SK-N-SH treated with all-trans-retinoic acid at 6 μM for 48 hours (cell line): ENCODE measurements at regions not wholly inside any gene's neighbourhood (a gene's known extent, or its start where the extent isn't known, plus 50 kb on each side); places are given as distances from the start of the nearest gene placed in this dataset.
A peak's percentile ranks its signal among the peaks of the same experiment; 100 is the strongest.

ENCODE experiments used
- ATAC-seq: fragments of 200-7000 bp; cut with Tn5 transposase; 3 replicates; pipeline ENCODE4 v1.9.1; 2020; ENCODE audit warnings: mild to moderate bottlenecking, moderate library complexity
- ARNTL ChIP-seq: fragments of 450-650 bp; formaldehyde crosslinking; IDR thresholded peaks from 2 replicates; pipeline ENCODE4 v1.5.0; 2020; ENCODE audit warnings: low read depth, mild to moderate bottlenecking, moderate library complexity, borderline replicate concordance
- BACH2 ChIP-seq: fragments of 250-450 bp; sonication (Bioruptor Pico); IDR thresholded peaks from 2 replicates; pipeline ENCODE4 v1.9.0; 2021; ENCODE audit warnings: mild to moderate bottlenecking, borderline replicate concordance
- CSDC2 ChIP-seq: fragments of 250-450 bp; sonication (Bioruptor Pico); IDR thresholded peaks from 2 replicates; pipeline ENCODE4 v1.5.0; 2020; ENCODE audit warnings: mild to moderate bottlenecking, moderate library complexity
- ESRRG ChIP-seq: fragments of 250-450 bp; sonication (Bioruptor Pico); IDR thresholded peaks from 2 replicates; pipeline ENCODE4 v1.6.1; 2021; ENCODE audit warnings: mild to moderate bottlenecking
- GLIS3 ChIP-seq: fragments of 250-450 bp; sonication (Bioruptor Pico); IDR thresholded peaks from 2 replicates; pipeline ENCODE4 v1.5.0; 2020; ENCODE audit warnings: mild to moderate bottlenecking, moderate library complexity
- ISL1 ChIP-seq: fragments of 250-450 bp; sonication (Bioruptor Pico); IDR thresholded peaks from 2 replicates; pipeline ENCODE4 v2.1.2; 2022; ENCODE audit warnings: mild to moderate bottlenecking, moderate library complexity
- OSR1 ChIP-seq: fragments of 250-450 bp; sonication (Bioruptor Pico); IDR thresholded peaks from 2 replicates; pipeline ENCODE4 v1.8.0; 2022; ENCODE audit warnings: moderate library complexity, mild to moderate bottlenecking, inconsistent platforms
- PPARA ChIP-seq: fragments of 250-450 bp; sonication (Bioruptor Pico); IDR thresholded peaks from 2 replicates; pipeline ENCODE4 v1.5.0; 2020; ENCODE audit warnings: mild to moderate bottlenecking, borderline replicate concordance
- RARB ChIP-seq: fragments of 250-450 bp; sonication (Bioruptor Pico); IDR thresholded peaks from 2 replicates; pipeline ENCODE4 v1.8.0; 2021; ENCODE audit warnings: mild to moderate bottlenecking, moderate library complexity
- SNAI2 ChIP-seq: fragments of 250-450 bp; sonication (Bioruptor Pico); IDR thresholded peaks from 2 replicates; pipeline ENCODE4 v1.5.0; 2020; ENCODE audit warnings: mild to moderate bottlenecking, moderate library complexity
- TCF4 ChIP-seq: fragments of 250-450 bp; sonication (Bioruptor Pico); IDR thresholded peaks from 2 replicates; pipeline ENCODE4 v1.8.0; 2021; ENCODE audit warnings: mild to moderate bottlenecking, moderate library complexity, borderline replicate concordance
- TOX ChIP-seq: fragments of 250-450 bp; sonication (Bioruptor Pico); IDR thresholded peaks from 2 replicates; pipeline ENCODE4 v1.8.0; 2021; ENCODE audit warnings: mild to moderate bottlenecking, moderate library complexity, borderline replicate concordance
- ZC3H10 ChIP-seq: fragments of 250-450 bp; sonication (Bioruptor Pico); IDR thresholded peaks from 2 replicates; pipeline ENCODE4 v1.5.1; 2021; ENCODE audit warnings: mild to moderate bottlenecking, moderate library complexity
- ZFP3 ChIP-seq: fragments of 250-450 bp; sonication (Bioruptor Pico); IDR thresholded peaks from 2 replicates; pipeline ENCODE4 v1.5.0; 2020; ENCODE audit warnings: mild to moderate bottlenecking, moderate library complexity
- ZFP30 ChIP-seq: fragments of 450-650 bp; formaldehyde crosslinking; IDR thresholded peaks from 2 replicates; pipeline ENCODE4 v1.5.0; 2022; ENCODE audit warnings: mild to moderate bottlenecking, moderate library complexity
- ZNF565 ChIP-seq: fragments of 450-650 bp; formaldehyde crosslinking; conservative IDR thresholded peaks from 2 replicates; pipeline ENCODE4 v1.5.0; 2020; ENCODE audit warnings: low read depth, mild to moderate bottlenecking, moderate library complexity
- ZNF70 ChIP-seq: fragments of 450-650 bp; formaldehyde crosslinking; IDR thresholded peaks from 2 replicates; pipeline ENCODE4 v1.5.0; 2020; ENCODE audit warnings: mild to moderate bottlenecking, moderate library complexity
- ZNF8 ChIP-seq: fragments of 450-650 bp; formaldehyde crosslinking; IDR thresholded peaks from 2 replicates; pipeline ENCODE4 v1.5.0; 2020; ENCODE audit warnings: mild to moderate bottlenecking, moderate library complexity
- TF ChIP-seq, protein P1 (sequence below): fragments of 250-450 bp; sonication (Bioruptor Pico); IDR thresholded peaks from 2 replicates; pipeline ENCODE4 v1.8.0; 2020; ENCODE audit warnings: mild to moderate bottlenecking, moderate library complexity, borderline replicate concordance
- TF ChIP-seq, protein P2 (sequence below): fragments of 250-450 bp; sonication (Bioruptor Pico); IDR thresholded peaks from 2 replicates; pipeline ENCODE4 v1.5.1; 2020; ENCODE audit warnings: low read depth, mild to moderate bottlenecking, moderate library complexity
- TF ChIP-seq, protein P3 (sequence below): fragments of 250-450 bp; sonication (Bioruptor Pico); IDR thresholded peaks from 2 replicates; pipeline ENCODE4 v1.8.0; 2021; ENCODE audit warnings: low read depth, mild to moderate bottlenecking, moderate library complexity, borderline replicate concordance
- TF ChIP-seq, protein P4 (sequence below): fragments of 250-450 bp; sonication (Bioruptor Pico); IDR thresholded peaks from 2 replicates; pipeline ENCODE4 v1.5.1; 2021; ENCODE audit warnings: mild to moderate bottlenecking, moderate library complexity

DNA sequence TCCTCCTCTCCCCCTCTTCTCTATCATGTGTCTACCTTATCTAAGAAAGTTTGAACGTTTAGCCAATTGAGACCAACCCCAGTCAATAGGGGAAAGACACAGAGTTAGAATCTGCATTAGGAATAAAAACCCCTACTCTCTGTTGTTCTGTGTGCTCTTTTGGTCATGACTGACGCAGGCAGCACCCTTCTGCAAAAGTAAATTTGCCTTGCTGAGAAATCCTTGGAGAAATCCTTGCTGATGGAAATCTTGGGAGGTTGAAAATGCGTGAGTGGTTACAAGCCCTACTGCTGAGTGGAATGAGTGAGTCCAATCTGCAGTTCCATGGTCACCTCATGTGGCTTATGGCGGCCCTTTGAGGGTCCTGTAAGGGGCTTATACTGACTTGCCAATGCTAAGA is 145.2 kb downstream of the AASDHPPT start:
- TF ChIP-seq RARB (no peak), SNAI2 (no peak), PPARA (CRISPR knock-in tag) (no peak), ZFP30 (CRISPR knock-in tag) (no peak), ZFP3 (CRISPR knock-in tag) (no peak), ZC3H10 (CRISPR knock-in tag) (no peak)
- ATAC-seq: no peak

DNA sequence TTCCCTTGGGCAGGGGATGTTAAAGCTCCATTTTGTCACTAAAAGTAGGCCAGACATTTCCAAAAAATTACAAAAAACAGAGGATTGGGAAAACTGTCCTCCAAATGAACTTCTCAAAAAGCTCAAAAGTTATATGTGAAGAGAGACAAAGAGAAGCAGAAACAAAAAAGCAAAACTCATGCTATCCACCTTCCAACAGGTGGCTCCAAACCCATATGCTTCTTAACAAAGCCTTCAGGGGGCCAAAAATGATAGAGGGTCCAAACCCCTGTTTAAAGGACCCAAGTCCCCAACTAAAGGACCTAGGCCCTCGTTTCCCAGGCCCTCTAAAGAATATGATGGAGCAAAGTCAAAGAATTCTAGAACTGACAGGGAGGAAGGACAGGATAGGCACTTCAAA is 146.7 kb downstream of the AASDHPPT start:
- no peak for ATAC-seq
- TF ChIP-seq GLIS3: no peak
- TF ChIP-seq, protein P1, sequence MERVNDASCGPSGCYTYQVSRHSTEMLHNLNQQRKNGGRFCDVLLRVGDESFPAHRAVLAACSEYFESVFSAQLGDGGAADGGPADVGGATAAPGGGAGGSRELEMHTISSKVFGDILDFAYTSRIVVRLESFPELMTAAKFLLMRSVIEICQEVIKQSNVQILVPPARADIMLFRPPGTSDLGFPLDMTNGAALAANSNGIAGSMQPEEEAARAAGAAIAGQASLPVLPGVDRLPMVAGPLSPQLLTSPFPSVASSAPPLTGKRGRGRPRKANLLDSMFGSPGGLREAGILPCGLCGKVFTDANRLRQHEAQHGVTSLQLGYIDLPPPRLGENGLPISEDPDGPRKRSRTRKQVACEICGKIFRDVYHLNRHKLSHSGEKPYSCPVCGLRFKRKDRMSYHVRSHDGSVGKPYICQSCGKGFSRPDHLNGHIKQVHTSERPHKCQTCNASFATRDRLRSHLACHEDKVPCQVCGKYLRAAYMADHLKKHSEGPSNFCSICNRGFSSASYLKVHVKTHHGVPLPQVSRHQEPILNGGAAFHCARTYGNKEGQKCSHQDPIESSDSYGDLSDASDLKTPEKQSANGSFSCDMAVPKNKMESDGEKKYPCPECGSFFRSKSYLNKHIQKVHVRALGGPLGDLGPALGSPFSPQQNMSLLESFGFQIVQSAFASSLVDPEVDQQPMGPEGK (CRISPR knock-in tag): no peak
- TF ChIP-seq ZC3H10 (CRISPR knock-in tag): no peak
- TF ChIP-seq SNAI2: no peak
- no peak for TF ChIP-seq ISL1

DNA sequence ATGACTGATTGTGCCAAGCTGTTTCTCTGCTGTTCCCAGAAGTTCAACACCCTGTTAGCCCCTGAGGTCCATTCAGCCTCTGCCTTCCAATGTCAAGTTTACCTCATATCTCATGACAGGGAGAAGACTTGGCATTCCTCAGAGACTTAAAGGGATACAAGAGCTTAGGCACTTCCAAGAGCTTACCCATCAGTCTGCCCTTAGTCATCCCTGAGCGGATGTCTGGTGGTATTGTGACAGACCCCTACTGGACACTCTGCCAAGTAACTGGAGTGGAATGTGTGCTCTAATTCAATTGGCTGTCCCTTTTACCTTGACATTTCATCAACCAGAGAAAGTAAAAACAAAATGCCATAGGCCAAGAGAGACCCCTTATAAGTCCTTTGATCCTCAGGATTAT is 151.5 kb downstream of the AASDHPPT start:
- ATAC-seq: no peak
- TF ChIP-seq ZNF8 (CRISPR knock-in tag) (no peak), TOX (CRISPR knock-in tag) (no peak), ZC3H10 (CRISPR knock-in tag) (no peak), GLIS3 (no peak), SNAI2 (no peak), OSR1 (CRISPR knock-in tag) (no peak), ZFP30 (CRISPR knock-in tag) (no peak), ZNF70 (CRISPR knock-in tag) (no peak), ESRRG (no peak), ARNTL (no peak), TCF4 (CRISPR knock-in tag) (no peak), ZFP3 (CRISPR knock-in tag) (no peak), PPARA (CRISPR knock-in tag) (no peak), ISL1 (no peak)
- TF ChIP-seq, protein P1 (CRISPR knock-in tag): no peak
- TF ChIP-seq, protein P2, sequence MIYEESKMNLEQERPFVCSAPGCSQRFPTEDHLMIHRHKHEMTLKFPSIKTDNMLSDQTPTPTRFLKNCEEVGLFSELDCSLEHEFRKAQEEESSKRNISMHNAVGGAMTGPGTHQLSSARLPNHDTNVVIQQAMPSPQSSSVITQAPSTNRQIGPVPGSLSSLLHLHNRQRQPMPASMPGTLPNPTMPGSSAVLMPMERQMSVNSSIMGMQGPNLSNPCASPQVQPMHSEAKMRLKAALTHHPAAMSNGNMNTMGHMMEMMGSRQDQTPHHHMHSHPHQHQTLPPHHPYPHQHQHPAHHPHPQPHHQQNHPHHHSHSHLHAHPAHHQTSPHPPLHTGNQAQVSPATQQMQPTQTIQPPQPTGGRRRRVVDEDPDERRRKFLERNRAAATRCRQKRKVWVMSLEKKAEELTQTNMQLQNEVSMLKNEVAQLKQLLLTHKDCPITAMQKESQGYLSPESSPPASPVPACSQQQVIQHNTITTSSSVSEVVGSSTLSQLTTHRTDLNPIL: no peak

DNA sequence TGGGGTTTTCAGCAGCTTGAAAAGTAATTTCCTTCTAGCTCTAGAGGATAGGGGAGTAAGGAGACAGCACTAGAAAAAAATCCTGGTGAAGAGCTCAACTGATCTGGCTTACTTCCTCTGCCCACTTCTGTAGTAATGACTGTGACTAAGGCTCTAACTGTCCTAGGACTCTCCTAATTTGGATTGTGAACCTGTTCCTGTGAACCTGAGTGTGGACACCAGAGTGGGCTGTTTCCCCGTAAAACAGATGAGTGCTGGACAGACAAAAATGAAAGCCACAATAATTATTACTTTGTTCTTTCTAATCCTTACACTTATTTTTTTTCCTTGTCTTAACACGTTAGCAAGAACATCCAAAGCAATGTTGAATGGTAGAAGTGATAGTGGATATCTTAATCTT is 154.1 kb downstream of the AASDHPPT start:
- ATAC-seq: peak; percentile 81
- TF ChIP-seq, protein P3, sequence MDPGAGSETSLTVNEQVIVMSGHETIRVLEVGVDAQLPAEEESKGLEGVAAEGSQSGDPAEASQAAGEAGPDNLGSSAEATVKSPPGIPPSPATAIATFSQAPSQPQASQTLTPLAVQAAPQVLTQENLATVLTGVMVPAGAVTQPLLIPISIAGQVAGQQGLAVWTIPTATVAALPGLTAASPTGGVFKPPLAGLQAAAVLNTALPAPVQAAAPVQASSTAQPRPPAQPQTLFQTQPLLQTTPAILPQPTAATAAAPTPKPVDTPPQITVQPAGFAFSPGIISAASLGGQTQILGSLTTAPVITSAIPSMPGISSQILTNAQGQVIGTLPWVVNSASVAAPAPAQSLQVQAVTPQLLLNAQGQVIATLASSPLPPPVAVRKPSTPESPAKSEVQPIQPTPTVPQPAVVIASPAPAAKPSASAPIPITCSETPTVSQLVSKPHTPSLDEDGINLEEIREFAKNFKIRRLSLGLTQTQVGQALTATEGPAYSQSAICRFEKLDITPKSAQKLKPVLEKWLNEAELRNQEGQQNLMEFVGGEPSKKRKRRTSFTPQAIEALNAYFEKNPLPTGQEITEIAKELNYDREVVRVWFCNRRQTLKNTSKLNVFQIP (CRISPR knock-in tag): no peak
- TF ChIP-seq, protein P1 (CRISPR knock-in tag): no peak
- TF ChIP-seq ZNF8 (CRISPR knock-in tag): no peak
- TF ChIP-seq ISL1: no peak
- TF ChIP-seq, protein P4, sequence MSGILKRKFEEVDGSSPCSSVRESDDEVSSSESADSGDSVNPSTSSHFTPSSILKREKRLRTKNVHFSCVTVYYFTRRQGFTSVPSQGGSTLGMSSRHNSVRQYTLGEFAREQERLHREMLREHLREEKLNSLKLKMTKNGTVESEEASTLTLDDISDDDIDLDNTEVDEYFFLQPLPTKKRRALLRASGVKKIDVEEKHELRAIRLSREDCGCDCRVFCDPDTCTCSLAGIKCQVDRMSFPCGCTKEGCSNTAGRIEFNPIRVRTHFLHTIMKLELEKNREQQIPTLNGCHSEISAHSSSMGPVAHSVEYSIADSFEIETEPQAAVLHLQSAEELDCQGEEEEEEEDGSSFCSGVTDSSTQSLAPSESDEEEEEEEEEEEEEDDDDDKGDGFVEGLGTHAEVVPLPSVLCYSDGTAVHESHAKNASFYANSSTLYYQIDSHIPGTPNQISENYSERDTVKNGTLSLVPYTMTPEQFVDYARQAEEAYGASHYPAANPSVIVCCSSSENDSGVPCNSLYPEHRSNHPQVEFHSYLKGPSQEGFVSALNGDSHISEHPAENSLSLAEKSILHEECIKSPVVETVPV (CRISPR knock-in tag): no peak
- TF ChIP-seq ZNF565 (CRISPR knock-in tag): no peak
- no peak for TF ChIP-seq BACH2
- TF ChIP-seq ZC3H10 (CRISPR knock-in tag): no peak
- no peak for TF ChIP-seq ZFP3 (CRISPR knock-in tag)
- no peak for TF ChIP-seq ARNTL
- TF ChIP-seq PPARA (CRISPR knock-in tag): no peak
- no peak for TF ChIP-seq CSDC2 (CRISPR knock-in tag)
- TF ChIP-seq TOX (CRISPR knock-in tag): no peak
- no peak for TF ChIP-seq ZNF70 (CRISPR knock-in tag)
- TF ChIP-seq GLIS3: no peak
- TF ChIP-seq ESRRG: no peak
- TF ChIP-seq, all 23 proteins: peak for 0
